ENCODE measurements at regions not wholly inside any gene's neighbourhood (a gene's known extent, or its start where the extent isn't known, plus 50 kb on each side); places are given as distances from the start of the nearest gene placed in this dataset.
"Not testable (repeated sequence)": the region's sequence is repeated elsewhere in the genome, so short reads cannot be mapped to it uniquely, and the experiment has no call there.

- DNase-seq (ENCODE audit: low read depth, low spot score) = no peak
Observed at GRCh38 chrX:98194036-98194435, 1310.3 kb downstream of the RPA4 start.

GRCh38 chrX:98203800-98204199 lies 1320.1 kb downstream of the RPA4 start:
- no peak overlapping the region for H3K27ac ChIP-seq
- no peak for DNase-seq (ENCODE audit: low read depth, low spot score)
- H3K9me3 ChIP-seq (ENCODE audit: low read depth, low read length) = no peaks in the 10 kb centered on the region
- H3K9ac ChIP-seq (ENCODE audit: insufficient read length) = no peak overlapping the region
- H3K4me3 ChIP-seq = no peak overlapping the region
- H3K36me3 ChIP-seq (ENCODE audit: insufficient read depth, low read length) = no peaks in the 10 kb centered on the region
- TF ChIP-seq FOXP2 (optimal IDR thresholded peaks at IDR 0.05; ENCODE audit: control extremely low read depth, extremely low read length, insufficient read depth) = no peak
- TF ChIP-seq POLR2AphosphoS5 (IDR thresholded peaks at IDR 0.05; ENCODE audit: borderline replicate concordance, low read depth, low read length) = no peak
- no peak for TF ChIP-seq EZH2 (IDR thresholded peaks at IDR 0.05)

More at GRCh38 chrX:98194036-98194435, 1310.3 kb downstream of the RPA4 start:
- Histone ChIP-seq H3K36me3 (ENCODE audit: insufficient read depth, low read length) (no peaks in the 10 kb centered on the region), H3K4me3 (no peak overlapping the region), H3K27ac (no peak overlapping the region), H3K9me3 (ENCODE audit: low read depth, low read length) (no peaks in the 10 kb centered on the region), H3K9ac (ENCODE audit: insufficient read length) (no peak overlapping the region)
- TF ChIP-seq EZH2 (IDR thresholded peaks at IDR 0.05) (no peak), POLR2AphosphoS5 (IDR thresholded peaks at IDR 0.05; ENCODE audit: borderline replicate concordance, low read depth, low read length) (no peak), FOXP2 (optimal IDR thresholded peaks at IDR 0.05; ENCODE audit: control extremely low read depth, extremely low read length, insufficient read depth) (no peak)

GRCh38 chrX:98207947-98208346 lies 1324.2 kb downstream of the RPA4 start:
- TF ChIP-seq EZH2 (IDR thresholded peaks at IDR 0.05) = no peak
- no peak for TF ChIP-seq FOXP2 (optimal IDR thresholded peaks at IDR 0.05; ENCODE audit: control extremely low read depth, extremely low read length, insufficient read depth)
- Histone ChIP-seq H3K4me3 (no peak overlapping the region), H3K9ac (ENCODE audit: insufficient read length) (no peak overlapping the region), H3K36me3 (ENCODE audit: insufficient read depth, low read length) (no peaks in the 10 kb centered on the region), H3K27ac (no peak overlapping the region), H3K9me3 (ENCODE audit: low read depth, low read length) (no peaks in the 10 kb centered on the region)
- no peak for DNase-seq (ENCODE audit: low read depth, low spot score)

- Histone ChIP-seq H3K9ac (ENCODE audit: insufficient read length) (no peak overlapping the region), H3K27ac (no peak overlapping the region), H3K9me3 (ENCODE audit: low read depth, low read length) (no peaks in the 10 kb centered on the region), H3K4me3 (no peak overlapping the region), H3K36me3 (ENCODE audit: insufficient read depth, low read length) (no peaks in the 10 kb centered on the region)
- no peak for DNase-seq (ENCODE audit: low read depth, low spot score)
- TF ChIP-seq FOXP2 (optimal IDR thresholded peaks at IDR 0.05; ENCODE audit: control extremely low read depth, extremely low read length, insufficient read depth) (no peak), EZH2 (IDR thresholded peaks at IDR 0.05) (no peak), POLR2AphosphoS5 (IDR thresholded peaks at IDR 0.05; ENCODE audit: borderline replicate concordance, low read depth, low read length) (no peak)
Observed at GRCh38 chrX:98231003-98231402, 1347.3 kb downstream of the RPA4 start.

- H3K9me3 ChIP-seq (ENCODE audit: low read depth, low read length); H3K36me3 ChIP-seq (ENCODE audit: insufficient read depth, low read length); DNase-seq (ENCODE audit: low read depth, low spot score); H3K4me3 ChIP-seq; H3K9ac ChIP-seq (ENCODE audit: insufficient read length); H3K27ac ChIP-seq: not testable (repeated sequence)
Observed at GRCh38 chrX:98240061-98240460, 1356.4 kb downstream of the RPA4 start.

GRCh38 chrX:98263135-98263534 lies 1379.4 kb downstream of the RPA4 start:
- TF ChIP-seq FOXP2 (optimal IDR thresholded peaks at IDR 0.05; ENCODE audit: control extremely low read depth, extremely low read length, insufficient read depth) (no peak), POLR2AphosphoS5 (IDR thresholded peaks at IDR 0.05; ENCODE audit: borderline replicate concordance, low read depth, low read length) (no peak), EZH2 (IDR thresholded peaks at IDR 0.05) (no peak)
- Histone ChIP-seq H3K9ac (ENCODE audit: insufficient read length) (no peak overlapping the region), H3K27ac (no peak overlapping the region), H3K36me3 (ENCODE audit: insufficient read depth, low read length) (no peaks in the 10 kb centered on the region), H3K9me3 (ENCODE audit: low read depth, low read length) (no peaks in the 10 kb centered on the region), H3K4me3 (no peak overlapping the region)
- DNase-seq (ENCODE audit: low read depth, low spot score) = no peak

GRCh38 chrX:98289726-98290125 lies 1406.0 kb downstream of the RPA4 start:
- Histone ChIP-seq H3K9me3 (ENCODE audit: low read depth, low read length) (no peaks in the 10 kb centered on the region), H3K9ac (ENCODE audit: insufficient read length) (no peak overlapping the region), H3K27ac (no peak overlapping the region), H3K4me3 (no peak overlapping the region), H3K36me3 (ENCODE audit: insufficient read depth, low read length) (no peaks in the 10 kb centered on the region)
- no peak for TF ChIP-seq EZH2 (IDR thresholded peaks at IDR 0.05)
- TF ChIP-seq FOXP2 (optimal IDR thresholded peaks at IDR 0.05; ENCODE audit: control extremely low read depth, extremely low read length, insufficient read depth) = no peak
- TF ChIP-seq POLR2AphosphoS5 (IDR thresholded peaks at IDR 0.05; ENCODE audit: borderline replicate concordance, low read depth, low read length) = no peak
- no peak for DNase-seq (ENCODE audit: low read depth, low spot score)

GRCh38 chrX:98294310-98294709 lies 1410.6 kb downstream of the RPA4 start:
- DNase-seq (ENCODE audit: low read depth, low spot score) = no peak
- Histone ChIP-seq H3K27ac (no peak overlapping the region), H3K9ac (ENCODE audit: insufficient read length) (no peak overlapping the region), H3K4me3 (no peak overlapping the region), H3K36me3 (ENCODE audit: insufficient read depth, low read length) (no peaks in the 10 kb centered on the region), H3K9me3 (ENCODE audit: low read depth, low read length) (no peaks in the 10 kb centered on the region)
- TF ChIP-seq POLR2AphosphoS5 (IDR thresholded peaks at IDR 0.05; ENCODE audit: borderline replicate concordance, low read depth, low read length) (no peak), EZH2 (IDR thresholded peaks at IDR 0.05) (no peak), FOXP2 (optimal IDR thresholded peaks at IDR 0.05; ENCODE audit: control extremely low read depth, extremely low read length, insufficient read depth) (no peak)

GRCh38 chrX:98296129-98296528 lies 1412.4 kb downstream of the RPA4 start:
- H3K9ac ChIP-seq (ENCODE audit: insufficient read length) = no peak overlapping the region
- no peak overlapping the region for H3K27ac ChIP-seq
- H3K9me3 ChIP-seq (ENCODE audit: low read depth, low read length) = no peaks in the 10 kb centered on the region
- H3K4me3 ChIP-seq = no peak overlapping the region
- H3K36me3 ChIP-seq (ENCODE audit: insufficient read depth, low read length) = no peaks in the 10 kb centered on the region
- TF ChIP-seq EZH2 (IDR thresholded peaks at IDR 0.05) (no peak), FOXP2 (optimal IDR thresholded peaks at IDR 0.05; ENCODE audit: control extremely low read depth, extremely low read length, insufficient read depth) (no peak), POLR2AphosphoS5 (IDR thresholded peaks at IDR 0.05; ENCODE audit: borderline replicate concordance, low read depth, low read length) (no peak)
- no peak for DNase-seq (ENCODE audit: low read depth, low spot score)
